Kidney epithelial cell (primary cell): ENCODE measurements at regions not wholly inside any gene's neighbourhood (a gene's known extent, or its start where the extent isn't known, plus 50 kb on each side); places are given as distances from the start of the nearest gene placed in this dataset.

Source experiments
- DNase-seq: peaks from one replicate; pipeline ENCODE4 v3.0.0-alpha.2; 2010; ENCODE audit warnings: low read depth
- H3K27me3 ChIP-seq: 2 replicates; pipeline ENCODE4 v1.6.0; 2011; ENCODE audit warnings: low read length; ENCODE audit not compliant: control insufficient read depth, insufficient read depth
- H3K36me3 ChIP-seq: 2 replicates; pipeline ENCODE4 v1.5.1; 2011; ENCODE audit warnings: low read length; ENCODE audit not compliant: control insufficient read depth, insufficient read depth
- H3K4me3 ChIP-seq: 2 replicates; pipeline ENCODE4 v1.5.1; 2011; ENCODE audit warnings: low read depth, mild to moderate bottlenecking, control low read depth, low read length
- CTCF ChIP-seq: IDR thresholded peaks from 2 replicates; pipeline ENCODE4 v1.5.1; 2011; ENCODE audit warnings: mild to moderate bottlenecking, moderate library complexity, low read length, control low read depth, inconsistent platforms; ENCODE audit not compliant: insufficient read depth, poor library complexity, severe bottlenecking

- Histone ChIP-seq H3K4me3 (no peak overlapping the region), H3K36me3 (no peaks in the 10 kb centered on the region), H3K27me3 (no peaks in the 10 kb centered on the region)
- no peak for TF ChIP-seq CTCF
- no peak for DNase-seq
These were observed 57.4 kb upstream of the ULK4 start for GRCh38 chr3:42019144-42019952.

DNA sequence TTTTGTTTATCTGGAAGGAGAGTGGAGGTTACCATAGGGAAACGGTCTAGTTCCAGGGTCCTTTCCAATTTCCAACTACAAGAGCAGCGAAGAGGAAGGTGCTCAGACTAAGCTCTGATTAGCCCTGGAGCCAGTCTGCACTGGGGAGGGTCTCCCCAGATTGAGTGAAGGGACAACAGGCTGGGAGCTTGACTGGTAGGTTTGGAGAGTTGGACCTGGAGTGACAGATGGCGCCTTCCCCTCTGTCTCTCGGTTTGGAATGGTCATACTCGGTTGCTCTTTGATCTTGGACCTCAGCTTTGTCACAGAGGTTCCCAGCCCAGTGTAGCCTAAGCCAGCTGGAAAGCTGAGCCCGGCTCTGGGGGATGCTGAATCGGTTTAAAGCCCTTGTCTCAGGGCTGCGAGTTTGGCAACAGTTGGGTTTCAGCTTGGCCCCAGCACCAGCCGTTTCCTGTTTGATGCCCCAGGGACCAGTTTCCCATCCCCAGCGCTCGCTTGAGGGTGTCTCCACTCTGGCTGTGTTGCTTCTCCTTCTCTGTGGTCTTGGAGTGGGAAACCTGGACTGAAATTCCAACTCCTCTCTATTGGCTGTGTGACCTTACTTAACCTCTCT lies 53.1 kb upstream of the ULK4 start:
- H3K27me3 ChIP-seq = no peaks in the 10 kb centered on the region
- TF ChIP-seq CTCF = no peak
- no peaks in the 10 kb centered on the region for H3K36me3 ChIP-seq
- peak overlapping the region; percentile 74 for H3K4me3 ChIP-seq
- DNase-seq = no peak

GRCh38 chr3:42014458-42014920 lies 52.6 kb upstream of the ULK4 start:
- no peak for TF ChIP-seq CTCF
- no peaks in the 10 kb centered on the region for H3K27me3 ChIP-seq
- peak overlapping the region; percentile 74 for H3K4me3 ChIP-seq
- H3K36me3 ChIP-seq = no peaks in the 10 kb centered on the region
- DNase-seq = no peak

- Histone ChIP-seq H3K36me3 (no peaks in the 10 kb centered on the region), H3K4me3 (peak overlapping the region; percentile 74), H3K27me3 (no peaks in the 10 kb centered on the region)
- TF ChIP-seq CTCF = peak; percentile 5
- DNase-seq = no peak
These were observed 52.0 kb upstream of the ULK4 start for GRCh38 chr3:42013691-42014457.

DNA sequence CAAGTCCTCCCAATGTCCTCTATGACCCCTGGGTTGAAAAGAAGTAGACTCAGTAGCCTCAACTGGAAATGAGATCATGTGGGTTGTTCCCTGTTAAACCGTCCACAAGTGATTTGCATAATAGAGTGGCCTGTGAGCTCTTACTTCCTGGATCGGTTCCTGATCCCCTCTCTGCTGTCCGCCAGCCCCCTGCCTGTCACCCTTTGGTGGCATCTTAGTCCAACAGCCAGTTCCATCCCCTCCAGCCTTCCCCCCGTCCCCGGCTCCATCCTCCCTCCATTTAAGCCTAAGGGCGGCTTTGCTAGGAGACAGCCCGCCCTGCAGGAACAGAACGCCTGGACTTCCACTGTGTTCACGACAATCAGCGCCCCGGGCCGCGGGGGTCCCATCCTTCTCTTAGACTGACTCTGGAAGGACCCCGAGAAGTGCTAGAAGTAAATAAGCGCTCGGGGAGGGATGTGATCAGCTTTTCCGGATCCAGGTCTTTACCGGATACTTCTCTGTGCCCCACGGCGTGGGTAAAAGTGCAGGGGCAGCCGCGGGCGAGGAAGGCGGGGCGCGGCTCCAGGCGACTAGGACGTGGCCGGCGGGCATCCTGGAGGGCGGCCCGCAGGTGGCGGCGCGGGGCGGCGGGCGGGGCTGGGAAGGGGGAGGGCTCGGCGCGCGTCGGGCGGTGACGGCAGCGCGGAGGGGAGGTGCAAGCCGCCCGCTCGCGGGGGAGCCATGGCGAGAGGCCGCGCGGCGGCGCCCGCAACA lies 51.2 kb upstream of the ULK4 start:
- TF ChIP-seq CTCF = no peak
- no peak for DNase-seq
- H3K27me3 ChIP-seq = no peaks in the 10 kb centered on the region
- no peaks in the 10 kb centered on the region for H3K36me3 ChIP-seq
- H3K4me3 ChIP-seq = peak overlapping the region; percentile 74
